AG09319 (cell line): ENCODE measurements at regions not wholly inside any gene's neighbourhood (a gene's known extent, or its start where the extent isn't known, plus 50 kb on each side); places are given as distances from the start of the nearest gene placed in this dataset.

Experiments
- DNase-seq: peaks from one replicate; pipeline ENCODE4 v3.0.0-alpha.2; 2010; ENCODE audit warnings: low read depth; ENCODE audit errors: extremely low read depth
- CTCF ChIP-seq: IDR thresholded peaks from 2 replicates; pipeline ENCODE4 v1.5.1; 2011; ENCODE audit warnings: low read depth, mild to moderate bottlenecking, inconsistent platforms, low read length, moderate library complexity

GRCh38 chr7:116083796-116084195 lies 53.2 kb upstream of the TFEC start:
- TF ChIP-seq CTCF, result no peak
- DNase-seq, result no peak

- no peak for TF ChIP-seq CTCF
- DNase-seq, result no peak
Observed at GRCh38 chr7:116086547-116087045, 56.0 kb upstream of the TFEC start.

DNA sequence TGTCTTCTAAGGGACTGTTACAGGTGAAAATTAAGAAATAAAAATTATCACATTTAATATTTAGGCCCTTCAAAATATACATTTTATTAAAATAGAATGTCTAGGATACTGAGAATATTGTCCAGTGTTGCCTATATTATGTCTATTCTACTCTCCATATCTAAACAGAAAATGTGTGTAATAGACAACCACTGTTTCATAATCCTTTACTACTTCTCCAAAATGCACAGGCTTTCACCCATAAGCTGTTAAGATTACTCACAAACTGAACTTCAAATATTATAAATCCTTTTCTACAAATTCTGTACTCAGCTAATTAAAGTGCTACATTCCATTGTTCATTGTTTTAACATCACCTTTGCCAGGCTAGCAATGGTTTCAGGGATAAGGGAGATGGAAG lies 56.7 kb upstream of the TFEC start:
- no peak for TF ChIP-seq CTCF
- no peak for DNase-seq

DNA sequence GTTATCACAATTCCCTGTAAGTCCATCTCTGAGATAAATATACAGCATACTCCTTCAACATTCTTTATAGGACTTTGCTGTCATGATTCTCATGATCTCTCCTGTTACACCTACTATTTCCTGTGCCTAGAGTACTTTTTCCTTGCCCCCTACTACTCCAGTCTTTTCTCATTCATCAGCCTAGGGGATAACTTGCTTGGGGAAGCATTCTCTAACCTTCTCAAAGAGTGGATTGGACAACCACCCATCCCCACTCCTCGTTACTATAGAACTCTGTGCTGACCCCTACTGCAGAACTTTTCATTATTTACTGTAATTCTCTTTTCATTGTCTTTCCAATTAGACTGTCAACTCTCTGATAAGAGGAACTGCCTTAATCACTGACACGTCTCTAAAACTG lies 57.4 kb upstream of the TFEC start:
- no peak for TF ChIP-seq CTCF
- DNase-seq, result no peak

DNA sequence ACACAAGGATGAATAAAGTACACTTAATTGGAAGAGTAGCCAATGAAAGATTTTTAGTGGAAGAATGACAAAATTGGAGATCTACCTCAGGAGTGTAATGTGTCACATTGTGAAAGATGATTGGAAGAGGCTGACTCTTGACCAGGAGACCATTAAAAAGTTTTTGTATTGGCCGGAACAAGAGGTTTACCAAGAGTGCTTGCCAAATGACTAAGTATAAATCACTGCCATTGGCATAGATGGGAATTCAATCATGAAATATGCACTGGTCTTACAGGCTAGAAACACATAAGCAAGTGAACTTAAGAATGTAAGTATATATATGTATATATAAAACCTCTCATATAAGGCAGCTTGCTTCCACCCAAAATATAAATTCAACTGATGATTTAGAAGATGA lies 58.7 kb upstream of the TFEC start:
- TF ChIP-seq CTCF, result no peak
- DNase-seq, result no peak

DNA sequence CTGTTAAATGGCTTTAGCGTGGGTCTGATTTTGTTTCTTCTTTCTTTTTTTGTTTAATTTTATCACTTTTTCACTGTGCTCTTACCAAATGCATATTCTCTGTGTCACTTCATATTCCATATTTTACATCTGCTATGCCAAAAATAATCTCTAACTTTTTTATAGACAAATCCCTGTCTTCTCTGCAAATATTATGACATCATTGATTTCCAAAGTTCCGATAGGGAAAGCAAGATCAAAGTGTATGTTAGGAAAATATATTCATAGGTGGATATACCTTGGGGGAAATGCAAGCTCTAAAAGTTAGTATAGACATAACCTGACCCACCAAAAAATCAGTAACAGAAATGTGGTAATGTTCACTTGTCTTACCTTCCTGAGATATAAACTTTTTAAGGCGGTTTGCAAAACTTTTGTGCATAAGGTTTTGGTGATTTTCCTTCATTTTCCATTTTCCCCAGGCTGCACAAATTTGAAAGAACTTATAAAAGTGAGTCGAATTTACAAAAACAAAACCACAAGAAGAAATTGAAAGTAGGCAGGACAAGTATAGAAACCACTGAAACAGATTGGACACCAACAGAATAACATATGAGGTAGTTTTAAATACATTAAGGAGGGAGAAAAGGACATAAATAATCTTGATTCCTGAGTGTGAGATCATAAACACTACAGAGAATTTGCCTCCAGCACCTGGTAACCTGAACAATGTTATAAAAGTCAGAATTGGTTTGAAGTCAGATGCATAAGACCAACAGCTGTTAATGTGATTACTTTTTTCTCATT lies 63.1 kb upstream of the TFEC start:
- no peak for TF ChIP-seq CTCF
- no peak for DNase-seq

DNA sequence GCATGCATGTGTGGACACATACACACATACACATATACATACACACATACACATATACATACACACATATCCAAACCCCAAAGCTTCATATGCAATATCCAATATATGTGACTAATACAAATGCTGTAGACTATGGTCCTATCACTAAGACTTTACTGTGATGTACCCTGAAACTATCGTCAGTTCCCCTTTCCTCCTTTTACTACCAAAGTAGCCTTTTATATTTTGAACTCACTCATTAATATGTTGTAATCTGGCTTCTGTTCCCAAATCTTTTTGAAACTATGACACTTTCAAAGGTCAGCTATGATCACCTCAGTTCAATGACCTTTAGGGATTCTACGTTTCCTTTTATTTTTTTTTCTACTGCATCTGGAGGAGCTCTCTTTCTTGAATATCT lies 64.8 kb upstream of the TFEC start:
- DNase-seq, result no peak
- no peak for TF ChIP-seq CTCF
